ENCODE measurements at regions not wholly inside any gene's neighbourhood (a gene's known extent, or its start where the extent isn't known, plus 50 kb on each side); places are given as distances from the start of the nearest gene placed in this dataset.

DNA sequence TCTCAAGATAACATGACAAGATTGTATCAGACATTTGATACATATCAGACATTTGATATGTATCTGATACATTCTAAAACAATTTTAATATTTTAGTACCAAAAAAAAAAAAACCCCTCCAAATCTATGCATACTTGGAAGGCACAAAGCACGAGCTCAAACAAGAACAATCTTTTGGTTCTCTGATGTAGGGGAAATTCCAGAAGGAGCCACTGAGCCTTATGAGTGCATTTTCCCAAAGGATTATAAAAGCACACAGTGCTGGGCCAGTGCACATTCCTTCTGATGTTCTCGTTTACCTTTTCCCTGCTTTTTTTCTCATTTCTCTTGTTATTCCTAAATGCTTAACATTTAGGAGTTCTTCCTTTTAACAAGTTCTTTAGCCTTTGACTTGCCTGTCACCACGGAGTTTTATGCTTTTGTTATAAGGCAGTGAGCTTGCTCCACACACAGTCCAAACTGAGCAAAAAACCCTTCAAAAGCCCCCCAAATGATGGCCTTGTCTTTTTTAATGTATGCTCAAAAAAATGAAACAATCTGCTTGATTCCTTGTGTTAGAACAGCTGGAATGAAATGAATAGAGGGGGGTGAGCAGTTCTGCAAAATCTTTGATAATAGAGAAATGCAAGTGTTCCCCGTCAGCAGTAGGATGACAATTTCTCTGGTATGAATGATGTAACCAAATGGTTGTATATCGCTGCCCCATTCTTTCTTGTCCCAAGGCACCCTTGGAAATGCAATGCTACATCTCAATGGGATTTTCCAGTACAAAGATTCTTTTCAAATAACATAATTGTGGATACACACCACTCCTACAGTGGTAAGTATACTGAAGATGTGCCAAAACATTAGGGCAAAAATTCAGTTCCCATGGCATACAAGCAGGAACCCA lies 597.2 kb upstream of the ZEB2 start:
- DNase-seq = no peak

DNA sequence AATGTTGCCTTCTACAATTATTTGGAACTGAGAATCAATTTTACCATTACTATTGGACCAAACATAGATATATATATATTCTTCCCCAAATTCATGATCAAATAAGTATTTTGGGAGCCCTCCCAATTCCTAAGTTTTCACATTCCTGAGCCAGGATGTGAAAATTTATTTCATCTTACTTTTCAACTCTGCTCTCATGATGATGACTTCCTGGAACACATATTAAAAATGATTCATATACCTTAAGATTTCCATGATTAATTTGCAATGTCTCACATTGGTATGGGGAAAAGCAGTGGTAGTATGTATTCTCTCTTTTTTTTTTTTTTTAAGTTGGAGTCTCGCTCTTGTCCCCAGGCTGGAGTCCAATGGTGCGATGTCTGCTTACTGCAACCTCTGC lies 596.1 kb upstream of the ZEB2 start:
- DNase-seq = no peak

DNA sequence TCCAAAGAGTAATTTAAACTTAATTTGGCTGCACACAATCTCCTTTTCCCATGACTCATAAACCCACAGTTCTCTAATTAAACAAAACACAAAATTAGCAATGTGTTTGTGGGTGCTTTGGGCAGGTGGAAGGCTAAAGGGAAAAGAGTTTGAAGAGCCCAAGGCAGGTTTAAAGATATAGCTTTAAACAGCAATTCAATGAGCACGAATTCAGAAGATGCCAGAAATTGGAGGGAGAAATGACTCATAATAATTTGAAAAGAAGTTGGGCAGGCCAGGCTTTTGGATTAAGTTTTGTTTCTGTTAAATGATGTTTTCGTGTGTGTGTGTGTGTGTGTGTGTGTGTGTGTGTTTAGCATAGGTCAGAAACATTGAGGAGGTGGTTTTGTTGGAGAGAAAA lies 594.8 kb upstream of the ZEB2 start:
- no peak for DNase-seq

DNA sequence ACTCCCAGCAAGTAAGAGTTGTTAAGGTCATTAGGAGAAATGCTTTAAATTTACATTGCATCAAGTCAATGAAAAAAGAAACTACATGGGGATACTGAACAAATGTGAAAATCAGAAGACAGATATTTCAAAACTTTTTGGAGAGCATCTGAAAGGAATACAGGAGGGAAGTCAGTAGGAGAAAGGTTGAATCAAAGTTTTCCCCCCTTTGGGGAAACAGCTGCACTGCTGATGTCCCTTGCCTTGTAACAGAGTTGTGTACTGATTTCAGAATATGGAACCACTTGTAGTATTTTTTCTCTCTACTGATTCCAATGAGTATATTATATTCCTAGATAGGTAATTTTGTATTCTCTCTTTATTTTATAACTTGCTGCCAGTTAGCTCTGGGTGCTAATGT lies 592.5 kb upstream of the ZEB2 start:
- DNase-seq = no peak

DNA sequence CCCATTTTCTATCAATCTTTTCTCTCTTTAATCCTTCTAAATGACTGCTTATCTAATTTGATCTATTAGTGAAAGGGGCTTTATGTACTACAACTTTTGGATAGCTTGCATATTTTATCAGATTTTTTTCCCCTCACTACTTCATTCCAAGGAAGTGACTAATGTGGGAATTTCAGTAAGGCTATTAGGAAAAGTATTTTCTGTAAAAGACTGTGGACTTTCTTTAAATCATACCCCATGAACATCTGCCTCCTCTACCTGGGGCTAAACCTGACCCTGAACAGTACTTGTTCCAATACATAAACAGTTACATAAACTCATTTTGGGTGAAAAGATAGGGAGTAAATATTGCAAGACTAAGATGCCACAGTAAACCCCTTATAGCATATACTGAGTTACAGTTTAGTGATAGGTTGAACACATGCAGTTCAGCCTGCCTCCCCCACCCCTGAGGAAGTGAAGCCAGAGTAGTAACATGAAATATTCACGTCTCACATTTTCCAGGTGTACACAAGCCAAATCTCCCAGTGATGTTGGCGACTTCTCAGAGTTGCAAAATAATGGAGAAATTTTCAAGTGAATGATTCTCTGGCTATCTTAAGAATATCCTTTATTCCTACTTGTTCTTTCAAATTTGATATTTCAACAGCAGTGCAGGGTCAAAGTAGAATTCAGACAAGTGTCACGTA lies 590.9 kb upstream of the ZEB2 start:
- DNase-seq = no peak

DNA sequence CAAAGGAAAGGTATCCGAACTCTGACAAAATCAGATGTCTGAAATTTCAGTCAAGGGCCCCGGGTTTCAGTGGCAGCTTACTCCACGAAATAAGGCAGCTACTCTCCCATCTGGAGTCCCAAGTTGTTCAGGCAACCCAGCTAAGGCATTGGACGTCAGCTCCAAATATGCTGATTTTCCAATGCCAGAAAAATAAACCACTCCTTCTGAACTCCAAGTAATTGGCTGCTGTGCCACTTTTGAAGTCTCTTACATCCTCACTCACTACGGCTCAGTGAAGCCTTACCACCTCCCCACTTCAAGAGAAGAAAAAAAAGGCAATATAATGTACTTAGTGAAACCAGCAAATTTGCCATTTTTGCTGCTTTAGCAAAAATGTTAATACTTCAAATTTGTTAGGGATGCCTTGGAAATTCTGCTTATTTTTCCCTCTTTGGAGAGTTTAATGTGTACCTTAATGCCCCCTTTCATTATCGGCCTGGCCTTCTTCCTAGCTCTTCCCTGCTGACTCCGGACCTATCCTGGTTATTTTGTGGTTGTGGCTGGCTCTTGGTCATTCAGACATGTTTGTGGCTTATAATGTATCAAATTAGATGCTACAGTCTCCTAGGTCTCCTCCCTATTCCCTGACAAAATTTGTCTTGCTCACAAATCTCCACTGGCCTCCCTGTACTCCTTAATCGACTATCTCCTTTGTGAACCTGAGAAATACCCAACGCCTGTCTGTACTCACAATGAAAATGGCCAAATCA lies 589.2 kb upstream of the ZEB2 start:
- DNase-seq = no peak

DNA sequence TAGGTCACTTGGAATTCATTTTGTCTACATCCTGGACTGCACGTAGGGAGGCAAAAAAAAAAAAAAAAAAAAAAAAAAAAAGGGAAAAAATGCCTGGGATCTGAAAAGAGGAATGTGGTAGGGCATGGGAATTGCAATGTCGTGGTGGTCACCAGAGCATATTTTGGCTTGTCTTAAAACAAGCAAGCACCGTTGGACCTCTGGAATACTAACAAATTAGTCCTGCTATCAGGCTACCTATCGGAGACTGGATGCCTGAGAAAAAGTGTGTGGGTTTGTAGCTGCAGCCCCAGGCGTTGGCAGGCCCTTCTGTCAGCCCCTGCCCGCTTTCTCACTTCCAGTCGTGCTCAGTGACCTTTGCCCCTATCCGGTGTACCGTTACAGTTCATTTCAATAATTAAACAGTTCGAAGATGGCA lies 588.5 kb upstream of the ZEB2 start:
- no peak for DNase-seq

DNA sequence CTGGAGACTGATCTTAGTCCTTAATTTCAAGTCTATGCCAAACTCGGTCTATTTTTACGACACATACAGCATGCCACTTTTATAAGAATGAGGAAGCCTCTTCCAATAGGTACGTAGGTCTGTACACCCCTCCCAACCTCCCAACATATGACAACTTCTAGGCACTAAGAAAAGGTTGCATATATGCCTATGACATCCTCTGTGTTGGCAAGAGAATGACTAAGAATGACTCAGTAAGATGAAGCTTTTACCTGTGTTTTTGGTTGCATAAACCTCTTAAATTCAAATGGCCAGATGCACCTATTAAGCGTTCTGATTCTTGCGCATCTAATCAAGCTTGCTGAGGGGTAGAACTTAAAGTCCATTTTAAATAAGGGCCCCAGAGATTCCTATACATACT lies 586.4 kb upstream of the ZEB2 start:
- DNase-seq = no peak

DNA sequence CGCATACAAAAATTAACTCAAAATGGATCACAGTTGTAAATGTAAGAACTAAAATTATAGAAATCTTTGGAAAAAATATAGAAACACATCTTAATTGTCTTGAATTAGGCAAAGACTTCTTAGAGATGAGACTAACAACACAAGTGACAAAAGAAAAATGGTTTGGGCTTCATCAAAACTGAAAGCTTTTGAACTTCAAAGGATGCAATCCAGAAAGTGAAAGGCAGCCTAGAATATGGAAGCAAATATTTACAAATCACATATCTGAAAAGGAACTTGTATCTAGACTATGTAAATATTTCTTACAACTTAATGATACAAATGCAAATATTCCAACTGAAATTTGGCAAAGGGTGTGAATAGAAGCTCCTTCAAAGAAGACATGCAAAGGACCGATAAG lies 582.8 kb upstream of the ZEB2 start:
- no peak for DNase-seq

DNA sequence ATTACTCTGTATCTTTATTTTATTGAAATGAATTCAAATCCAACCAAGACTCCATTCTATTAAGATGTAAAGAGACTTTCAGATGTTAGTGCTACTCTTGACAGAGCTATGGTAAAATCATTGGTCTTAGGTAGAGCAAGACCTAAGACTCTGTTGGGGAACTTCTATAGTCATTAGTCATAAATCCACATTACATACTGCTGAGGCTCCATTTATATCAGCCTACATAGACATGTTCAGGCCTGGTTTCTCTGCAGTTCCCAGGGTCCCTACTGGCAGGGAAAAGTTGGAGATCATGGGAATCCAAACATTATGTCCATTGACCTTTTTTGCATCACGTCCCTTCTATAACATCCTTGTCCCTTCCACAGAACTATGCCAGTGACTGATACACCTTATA lies 580.4 kb upstream of the ZEB2 start:
- no peak for DNase-seq

DNA sequence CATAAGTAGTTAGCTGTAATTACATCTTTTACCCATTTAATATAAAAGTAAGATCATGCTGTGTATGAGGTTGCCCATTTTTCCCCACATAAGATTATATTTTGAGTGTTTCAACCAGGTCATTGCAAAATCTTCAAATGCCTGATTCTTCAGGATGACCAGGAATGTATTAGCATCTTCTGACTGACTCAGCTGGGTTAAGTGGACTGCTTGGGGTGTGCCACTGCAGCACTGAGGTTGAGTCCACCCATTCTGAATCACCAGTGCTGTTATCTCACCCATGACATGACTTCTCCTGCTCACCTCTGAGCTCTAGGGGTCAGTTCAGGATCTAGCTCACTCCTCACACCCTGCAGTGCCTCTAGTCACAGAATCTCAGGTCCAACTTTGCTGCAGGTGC lies 576.7 kb upstream of the ZEB2 start:
- DNase-seq = no peak

DNA sequence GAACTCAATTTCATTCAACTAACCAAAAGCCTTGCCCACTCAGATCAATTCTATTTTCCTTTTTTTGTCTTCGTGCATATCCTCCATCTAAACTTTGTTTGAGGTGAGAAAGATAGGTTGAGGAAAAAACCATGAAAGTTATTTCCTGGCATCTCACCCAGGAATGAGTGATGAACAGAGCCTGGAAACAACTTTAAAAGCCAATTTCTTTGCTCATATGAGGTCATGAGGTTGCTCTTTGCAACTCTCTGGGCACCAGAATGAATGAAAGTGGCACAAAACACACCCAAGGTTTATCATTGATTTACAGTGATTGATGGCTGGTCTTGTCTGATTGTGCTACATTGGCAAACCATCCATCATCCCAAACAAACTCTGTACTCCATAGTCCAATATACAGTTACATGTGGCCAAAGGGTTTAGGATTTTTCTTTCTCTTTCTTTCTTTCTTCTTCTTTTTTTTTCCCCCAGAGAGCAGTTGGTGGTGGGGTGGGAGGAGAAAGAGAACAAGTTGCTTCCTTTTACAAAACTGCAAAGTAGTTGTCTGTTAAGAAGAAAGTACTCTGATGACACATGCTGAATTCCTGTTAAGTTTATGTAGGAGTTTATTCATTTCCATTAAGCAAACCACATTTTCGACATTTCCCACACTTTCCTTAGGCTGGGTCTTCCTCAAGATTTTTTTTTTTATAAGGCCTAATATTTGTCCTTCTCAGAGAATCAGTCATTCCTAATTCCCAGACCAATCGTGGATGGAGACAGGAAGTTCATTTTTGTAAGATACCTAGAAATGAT lies 575.9 kb upstream of the ZEB2 start:
- no peak for DNase-seq

DNA sequence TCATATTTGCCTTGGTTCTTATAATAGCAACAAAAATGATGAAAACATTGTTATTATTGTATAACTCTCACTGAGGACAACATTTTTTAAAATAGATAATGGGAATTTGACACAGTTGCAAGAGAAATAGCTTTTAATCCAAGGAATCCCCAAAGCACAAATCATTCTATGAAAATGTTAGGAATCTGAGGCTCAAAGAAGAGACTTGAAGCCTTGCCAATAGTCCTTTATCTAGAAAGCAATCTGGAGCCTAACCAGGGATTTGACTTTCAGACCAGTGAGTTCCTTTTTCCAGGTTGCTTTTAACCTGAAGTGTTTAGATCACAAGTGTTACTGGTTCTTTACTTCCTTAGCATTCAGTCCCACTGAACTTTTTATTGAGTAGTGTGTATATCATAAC lies 574.5 kb upstream of the ZEB2 start:
- no peak for DNase-seq

DNA sequence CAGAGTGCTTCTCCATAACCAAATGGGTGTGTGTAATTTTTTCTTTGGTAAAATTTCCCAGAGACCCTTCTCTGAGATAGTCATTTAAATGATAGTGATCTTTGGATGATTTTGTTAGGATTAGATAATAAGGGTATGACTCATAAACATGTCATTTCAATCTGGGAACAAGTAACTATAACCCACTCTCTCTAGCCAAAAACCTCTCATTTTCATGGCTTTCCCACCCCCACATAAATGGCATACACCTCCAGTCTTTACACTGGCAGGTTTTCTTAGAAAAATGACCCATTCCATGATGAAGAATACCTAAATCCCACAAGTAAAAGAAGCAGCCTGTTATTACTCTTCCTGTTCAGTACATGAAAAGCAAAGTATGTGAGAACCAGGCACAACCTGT lies 572.0 kb upstream of the ZEB2 start:
- DNase-seq = no peak

DNA sequence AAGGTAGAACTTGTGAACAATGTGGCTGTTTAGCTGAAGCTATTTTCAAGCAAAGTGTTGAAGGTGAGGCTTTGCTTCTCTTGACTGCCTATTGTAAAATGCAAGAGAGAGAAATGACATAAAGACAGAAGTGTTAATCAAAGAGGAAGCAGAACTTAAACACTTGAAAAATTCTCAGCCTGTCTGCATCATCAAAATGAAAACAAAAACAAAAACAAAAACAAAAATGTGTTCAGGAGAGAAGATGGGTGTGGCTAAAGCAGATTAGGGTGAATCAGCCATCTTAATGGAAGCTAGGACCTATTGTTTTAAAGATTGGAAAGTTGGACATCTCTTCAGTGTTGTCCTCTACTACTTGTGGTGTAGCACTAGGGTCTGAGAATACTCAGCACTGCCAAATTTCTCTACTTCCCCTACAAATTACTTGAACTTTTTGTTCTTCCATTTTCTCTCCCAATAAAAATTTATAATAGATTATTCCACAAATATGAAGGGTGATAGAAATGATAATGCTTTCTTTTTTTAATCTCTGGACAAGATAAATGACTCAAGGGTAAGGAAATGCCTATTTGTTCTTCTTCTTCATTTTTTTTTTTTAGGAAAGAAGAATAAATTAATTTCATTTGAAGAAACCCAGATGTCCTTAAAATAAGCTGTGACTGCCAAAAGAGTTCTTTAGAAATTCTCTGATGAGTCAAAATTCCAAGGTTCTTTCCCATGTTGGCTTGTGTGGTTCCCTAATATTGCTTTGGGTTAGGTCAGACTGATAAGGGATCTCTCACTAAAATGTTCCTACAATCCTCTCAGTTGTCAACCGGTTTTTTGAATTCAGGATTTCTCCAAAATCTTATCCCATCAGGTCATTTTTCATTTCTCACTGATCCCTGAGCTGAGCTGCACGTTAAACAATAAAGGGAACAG lies 571.2 kb upstream of the ZEB2 start:
- no peak for DNase-seq

DNA sequence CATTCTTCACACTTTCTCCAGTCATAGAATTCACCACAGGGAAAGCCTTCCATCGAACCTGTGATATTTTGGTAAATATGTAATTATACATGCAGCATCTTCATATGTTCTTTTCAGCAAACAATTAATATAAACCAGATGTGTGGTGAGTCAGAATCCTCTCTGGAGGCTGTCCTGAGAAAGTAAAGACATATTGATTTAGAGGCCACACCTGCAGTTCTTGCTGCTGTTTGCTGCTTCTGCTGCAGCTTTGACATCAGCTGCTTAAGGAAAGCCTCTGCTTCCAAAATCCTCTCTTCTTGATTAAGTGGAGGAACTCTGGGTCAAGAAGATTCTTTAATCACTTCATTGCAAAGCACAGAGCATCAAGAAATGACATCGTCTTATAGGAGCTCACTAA lies 568.8 kb upstream of the ZEB2 start:
- no peak for DNase-seq

DNA sequence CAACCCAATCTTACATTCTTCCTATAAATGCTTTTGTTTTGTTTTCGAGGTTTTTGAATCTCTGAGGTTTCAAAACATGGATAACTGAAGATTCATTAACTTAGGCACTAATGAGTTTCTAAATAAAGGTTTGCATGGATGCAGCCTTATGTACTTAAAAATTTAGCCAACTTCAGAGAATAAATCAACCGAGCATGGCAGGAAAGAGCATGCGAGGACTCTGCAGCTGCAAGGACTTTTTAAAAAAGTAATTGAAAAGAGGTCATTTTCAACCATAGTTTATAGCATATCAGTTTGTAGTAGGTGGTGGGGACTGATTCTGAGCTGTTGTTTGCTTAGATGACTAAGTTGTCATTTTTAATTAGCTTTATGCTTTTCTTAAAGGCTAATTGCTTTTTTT lies 567.0 kb upstream of the ZEB2 start:
- DNase-seq = no peak

DNA sequence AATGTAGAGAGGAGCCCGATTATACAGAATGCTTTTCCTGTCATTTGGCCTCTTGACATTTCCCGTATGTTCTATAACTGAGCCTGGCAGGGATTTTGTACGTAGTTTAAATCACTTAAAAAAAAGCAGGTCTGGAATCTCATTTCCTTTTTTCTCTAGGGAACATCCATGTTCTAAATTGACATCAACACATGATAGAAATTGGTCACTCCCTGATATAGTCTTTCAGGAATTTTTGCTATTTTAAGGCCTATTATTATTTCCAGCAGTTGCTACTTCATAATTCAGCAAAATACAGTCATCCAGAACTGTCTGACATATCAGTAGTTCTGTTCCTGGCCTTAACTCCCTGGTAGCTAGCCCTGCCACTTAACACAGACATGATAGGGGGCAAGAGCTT lies 565.7 kb upstream of the ZEB2 start:
- DNase-seq = no peak

DNA sequence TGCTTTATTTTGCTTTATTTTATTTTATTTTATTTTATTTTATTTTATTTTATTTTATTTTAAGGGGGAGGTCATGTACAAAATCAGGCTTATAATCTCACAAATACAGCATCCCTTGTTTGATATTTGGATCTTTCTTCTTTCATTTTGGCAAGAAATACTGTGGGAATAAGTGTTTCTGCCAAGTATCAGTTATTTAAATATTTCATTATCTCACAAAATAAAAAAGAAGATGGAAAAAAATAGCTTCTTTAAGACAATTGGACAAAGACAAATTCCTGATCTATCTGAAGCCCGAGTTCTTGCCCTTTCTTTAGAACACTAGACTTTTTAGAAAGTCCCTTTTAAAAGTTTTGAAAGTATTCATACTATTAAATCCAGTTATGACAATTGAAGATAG lies 560.5 kb upstream of the ZEB2 start:
- no peak for DNase-seq

DNA sequence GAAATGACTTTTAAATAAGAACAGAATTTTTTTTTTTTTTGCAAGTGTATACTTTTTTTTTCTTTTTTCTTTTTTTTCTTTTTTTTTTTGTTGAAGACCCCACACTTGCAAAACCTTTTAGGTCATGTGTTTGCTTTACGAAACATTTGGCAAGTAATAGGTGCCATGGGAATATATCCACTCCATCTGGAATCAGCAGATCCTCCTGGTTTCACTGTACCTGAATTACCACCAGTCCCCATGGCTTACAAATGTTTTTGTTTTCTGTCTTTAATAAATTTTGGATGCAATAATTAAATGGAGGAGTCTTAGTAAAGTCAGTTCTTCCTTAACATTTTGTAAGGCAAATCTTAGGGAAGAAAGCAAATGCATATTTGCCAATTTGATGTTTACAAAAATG lies 559.7 kb upstream of the ZEB2 start:
- DNase-seq = no peak

DNA sequence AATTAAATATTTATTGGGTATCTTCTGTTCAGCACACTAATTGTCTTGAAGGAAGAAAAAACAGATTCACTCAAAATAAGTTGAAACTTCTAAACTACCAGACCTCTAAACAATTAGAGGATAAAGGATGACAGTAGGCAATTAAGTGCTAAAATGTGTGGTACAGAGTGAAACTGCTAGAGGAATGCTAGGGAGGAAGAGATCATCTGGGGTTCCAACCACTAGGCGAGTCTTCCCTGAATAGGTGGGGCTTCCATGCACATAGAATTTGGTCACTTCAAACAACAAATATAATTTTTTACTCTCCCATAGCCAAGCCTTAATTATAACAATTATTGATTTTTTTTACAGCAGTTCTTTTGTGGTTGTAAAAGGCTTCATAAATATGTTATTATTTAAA lies 559.0 kb upstream of the ZEB2 start:
- no peak for DNase-seq

DNA sequence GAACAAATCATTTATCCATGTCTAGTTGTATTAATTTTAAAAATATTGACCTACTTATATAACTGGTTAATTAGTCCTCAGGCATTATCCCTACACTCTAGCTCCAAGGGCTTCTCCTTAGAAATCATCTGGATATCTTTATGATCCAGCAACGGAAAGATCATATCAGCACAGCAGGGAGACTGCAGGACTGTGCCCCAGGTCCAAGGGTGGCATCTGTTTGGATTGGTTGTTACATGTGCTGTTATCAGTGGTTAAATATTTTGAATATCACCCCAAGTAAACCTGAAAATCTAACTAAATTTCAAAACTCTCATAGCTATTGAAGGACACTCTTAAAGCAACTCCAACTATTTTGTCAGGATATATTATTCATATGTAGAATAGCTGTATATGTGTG lies 556.2 kb upstream of the ZEB2 start:
- no peak for DNase-seq

All from GF-D8 (cell line).